Neutrophil (primary cell): ENCODE measurements at regions not wholly inside any gene's neighbourhood (a gene's known extent, or its start where the extent isn't known, plus 50 kb on each side); places are given as distances from the start of the nearest gene placed in this dataset.

Source experiments
- H3K27ac ChIP-seq: fragments of 200-600 bp; sonication (generic); 2 replicates; pipeline ENCODE4 v1.5.1; 2016; ENCODE audit warnings: mild to moderate bottlenecking, moderate library complexity
- H3K27me3 ChIP-seq: fragments of 200-600 bp; sonication (generic); 2 replicates; pipeline ENCODE4 v1.6.0; 2016; ENCODE audit warnings: mild to moderate bottlenecking
- H3K36me3 ChIP-seq: fragments of 200-600 bp; sonication (generic); 2 replicates; pipeline ENCODE4 v1.5.1; 2017
- H3K4me1 ChIP-seq, 2 experiments: fragments of 200-600 bp in 1 of 2; sonication (generic) in 1 of 2; 1 replicate in 1 of 2; 2 replicates in 1 of 2; pipeline versions ENCODE4 v1.5.1 to v1.6.1; 2013 to 2016; ENCODE audit warnings: low read depth in 1 of 2, low read length in 1 of 2, mild to moderate bottlenecking in 1 of 2, moderate library complexity in 1 of 2; ENCODE audit not compliant: control insufficient read depth in 1 of 2, insufficient read depth in 1 of 2
- H3K4me3 ChIP-seq, 2 experiments: fragments of 200-600 bp in 1 of 2; sonication (generic) in 1 of 2; 1 replicate in 1 of 2; 2 replicates in 1 of 2; pipeline ENCODE4 v1.5.1; 2013 to 2016; ENCODE audit warnings: low read depth in 1 of 2, low read length in 1 of 2, mild to moderate bottlenecking in 1 of 2, moderate library complexity in 1 of 2
- H3K9me3 ChIP-seq: fragments of 200-600 bp; sonication (generic); 2 replicates; pipeline ENCODE4 v1.5.1; 2016
- CTCF ChIP-seq: fragments of 200-600 bp; sonication (generic); IDR thresholded peaks from 2 replicates; pipeline ENCODE4 v1.5.1; 2016; ENCODE audit warnings: antibody characterized with exemption

- Histone ChIP-seq H3K36me3 (no peaks in the 10 kb centered on the region), H3K4me1 (no peaks in the 10 kb centered on the region), H3K9me3 (no peaks in the 10 kb centered on the region), H3K27me3 (no peaks in the 10 kb centered on the region), H3K4me3 (no peak overlapping the region), H3K27ac (no peak overlapping the region)
- no peak for TF ChIP-seq CTCF
Observed at GRCh38 chr13:79081942-79082341, 324.1 kb downstream of the RBM26 start.

DNA sequence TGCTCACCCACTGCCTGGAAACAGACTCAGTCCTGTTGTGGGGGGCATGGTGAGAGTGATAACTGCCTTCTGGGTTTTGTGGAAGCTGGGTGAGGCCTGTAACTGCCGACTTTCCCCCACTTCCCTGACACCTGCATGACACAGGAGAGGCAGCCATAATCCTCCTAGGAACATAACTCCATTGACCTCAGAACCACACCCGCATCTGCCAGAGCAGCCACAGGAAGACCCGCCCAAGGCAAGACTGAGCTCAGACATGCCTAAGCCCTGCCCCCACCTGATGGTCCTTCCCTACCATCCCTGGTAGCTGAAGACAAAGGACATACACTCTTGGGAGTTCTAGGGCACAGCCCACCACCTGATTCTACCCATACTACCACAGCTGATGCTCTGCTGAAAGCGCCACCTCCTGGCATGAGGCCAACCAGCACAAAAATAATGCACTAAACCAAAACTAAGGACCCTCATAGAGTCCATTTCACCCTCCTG is 326.7 kb downstream of the RBM26 start:
- no peaks in the 10 kb centered on the region for H3K36me3 ChIP-seq
- H3K4me3 ChIP-seq = no peak overlapping the region
- H3K4me1 ChIP-seq = no peaks in the 10 kb centered on the region
- no peak overlapping the region for H3K27ac ChIP-seq
- H3K27me3 ChIP-seq = no peaks in the 10 kb centered on the region
- TF ChIP-seq CTCF = no peak
- no peaks in the 10 kb centered on the region for H3K9me3 ChIP-seq

DNA sequence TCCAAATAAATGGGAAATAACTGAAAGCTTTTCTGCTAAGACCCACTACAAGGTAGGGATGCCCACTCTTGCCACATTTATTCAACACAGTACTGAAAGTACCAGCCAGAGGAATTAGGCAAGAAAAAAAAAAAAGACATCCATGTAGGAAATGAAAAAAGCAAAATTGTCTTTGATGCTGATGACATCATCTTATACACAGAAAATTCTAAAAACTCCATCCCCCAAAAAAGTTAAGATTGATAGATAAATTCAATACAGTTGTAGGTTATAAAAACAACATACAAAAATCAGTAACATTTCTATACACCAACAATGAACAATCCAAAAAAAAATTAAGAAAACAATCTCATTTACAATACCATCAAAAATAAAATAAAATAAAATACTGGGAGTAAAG is 330.4 kb downstream of the RBM26 start:
- H3K27ac ChIP-seq = no peak overlapping the region
- no peak for TF ChIP-seq CTCF
- no peaks in the 10 kb centered on the region for H3K9me3 ChIP-seq
- no peaks in the 10 kb centered on the region for H3K27me3 ChIP-seq
- H3K4me3 ChIP-seq = no peak overlapping the region
- H3K4me1 ChIP-seq = no peaks in the 10 kb centered on the region
- no peaks in the 10 kb centered on the region for H3K36me3 ChIP-seq

- Histone ChIP-seq H3K27me3 (no peaks in the 10 kb centered on the region), H3K4me1 (no peaks in the 10 kb centered on the region), H3K9me3 (no peaks in the 10 kb centered on the region), H3K4me3 (no peak overlapping the region), H3K27ac (no peak overlapping the region), H3K36me3 (no peaks in the 10 kb centered on the region)
- no peak for TF ChIP-seq CTCF
Observed at GRCh38 chr13:79070343-79070974, 335.6 kb downstream of the RBM26 start.

DNA sequence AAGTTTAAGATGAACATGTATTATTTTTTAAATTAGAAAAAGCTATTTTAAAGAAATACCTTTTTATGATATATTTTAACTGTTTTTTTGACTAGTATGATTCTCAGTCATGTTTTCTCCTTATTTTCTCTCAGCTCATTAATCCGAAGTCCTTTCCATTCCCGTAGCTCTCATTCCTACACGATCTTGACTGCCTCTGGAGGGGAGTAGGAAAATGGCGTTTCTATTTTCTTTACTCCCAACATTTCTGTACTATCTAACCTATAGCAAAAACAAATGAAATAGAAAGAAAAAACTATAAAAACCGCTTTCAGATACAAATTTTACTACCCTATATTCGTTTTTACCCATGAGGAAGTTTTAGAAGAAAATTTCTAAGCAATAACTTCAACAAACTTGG is 343.8 kb downstream of the RBM26 start:
- Histone ChIP-seq H3K9me3 (no peaks in the 10 kb centered on the region), H3K27ac (no peak overlapping the region), H3K27me3 (no peaks in the 10 kb centered on the region), H3K4me3 (no peak overlapping the region), H3K36me3 (no peaks in the 10 kb centered on the region), H3K4me1 (no peaks in the 10 kb centered on the region)
- TF ChIP-seq CTCF = no peak
